Stimulated activated CD4-positive, alpha-beta T cell treated with anti-CD3 and anti-CD28 coated beads, Interleukin-15, amount 100 ng/mL, for 1 hour (primary cell): ENCODE measurements at regions not wholly inside any gene's neighbourhood (a gene's known extent, or its start where the extent isn't known, plus 50 kb on each side); places are given as distances from the start of the nearest gene placed in this dataset.

ENCODE experiments used
- DNase-seq, 2 donors: peaks; one replicate each; pipeline ENCODE4 v3.0.0-alpha.2; 2020; ENCODE audit warnings: low read depth in 1 of 2, low spot score in 1 of 2

- DNase-seq: no peak
Observed at GRCh38 chr18:11553098-11553940, 56.1 kb upstream of the SLC35G4 start.

DNA sequence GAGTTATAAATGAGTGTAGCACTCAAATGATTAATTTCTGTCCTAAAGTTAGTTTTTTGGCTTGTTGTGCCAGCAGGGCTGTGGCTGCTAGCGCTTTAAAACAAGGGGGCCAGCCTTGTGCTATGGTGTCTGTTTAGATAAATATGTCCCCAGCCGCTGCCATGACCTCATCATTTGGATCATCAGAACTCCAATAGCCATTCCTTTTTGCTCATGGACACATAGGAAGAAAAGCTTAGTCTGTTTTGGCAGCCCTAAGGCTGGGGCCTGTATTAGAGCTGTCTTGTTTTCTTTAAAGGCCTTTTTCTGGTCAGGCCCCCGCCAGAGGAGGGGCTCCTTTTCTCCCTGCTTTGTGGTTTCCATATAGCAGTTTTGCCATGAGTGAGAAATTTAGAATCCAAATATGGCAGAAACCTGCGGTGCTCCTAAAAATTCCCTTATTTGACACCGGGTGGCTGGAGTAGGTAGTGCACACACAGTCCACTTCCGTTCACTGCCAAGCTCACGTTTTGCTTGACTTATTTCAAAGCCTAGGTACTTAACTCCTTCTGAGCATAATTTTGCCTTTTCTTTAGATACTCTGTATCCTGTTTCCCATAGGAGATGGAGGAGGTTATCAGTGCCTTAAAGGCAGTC is 60.4 kb upstream of the SLC35G4 start:
- DNase-seq: no peak

GRCh38 chr18:11548396-11548795 is 61.0 kb upstream of the SLC35G4 start:
- DNase-seq: no peak

GRCh38 chr18:11544060-11544633 is 65.2 kb upstream of the SLC35G4 start:
- DNase-seq: no peak

GRCh38 chr18:11541179-11541578 is 68.2 kb upstream of the SLC35G4 start:
- DNase-seq: no peak

DNA sequence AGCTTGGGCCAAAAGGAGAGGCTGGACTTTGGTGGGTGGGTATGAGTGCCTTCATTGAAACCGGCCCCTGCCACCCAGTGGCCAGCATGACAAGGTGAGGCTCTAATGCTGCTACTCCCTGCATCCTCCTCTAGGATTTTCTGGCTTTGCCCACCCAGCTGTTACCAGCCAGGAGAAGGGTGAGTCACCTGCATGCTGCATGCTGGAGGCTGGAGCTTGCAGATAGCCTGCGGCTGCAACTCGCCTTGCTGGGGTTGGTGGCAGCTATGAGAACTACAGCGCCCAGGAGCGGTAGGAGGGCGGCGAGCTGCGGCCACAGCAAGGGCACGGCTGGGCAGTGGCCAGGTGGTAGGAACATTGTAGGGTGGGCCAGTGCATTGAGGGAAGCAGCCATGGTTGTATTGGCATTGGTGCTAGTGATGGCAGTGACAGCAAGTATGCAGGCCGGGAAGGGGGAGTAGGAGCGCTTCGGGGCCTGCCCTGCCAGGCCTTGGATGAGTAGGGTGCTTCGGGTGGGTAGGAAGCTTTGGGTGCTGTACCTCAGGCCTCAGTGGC is 75.4 kb upstream of the SLC35G4 start:
- no peak for DNase-seq

GRCh38 chr18:11533513-11533890 is 75.9 kb upstream of the SLC35G4 start:
- no peak for DNase-seq

GRCh38 chr18:11532758-11533512 is 76.5 kb upstream of the SLC35G4 start:
- DNase-seq: no peak

DNA sequence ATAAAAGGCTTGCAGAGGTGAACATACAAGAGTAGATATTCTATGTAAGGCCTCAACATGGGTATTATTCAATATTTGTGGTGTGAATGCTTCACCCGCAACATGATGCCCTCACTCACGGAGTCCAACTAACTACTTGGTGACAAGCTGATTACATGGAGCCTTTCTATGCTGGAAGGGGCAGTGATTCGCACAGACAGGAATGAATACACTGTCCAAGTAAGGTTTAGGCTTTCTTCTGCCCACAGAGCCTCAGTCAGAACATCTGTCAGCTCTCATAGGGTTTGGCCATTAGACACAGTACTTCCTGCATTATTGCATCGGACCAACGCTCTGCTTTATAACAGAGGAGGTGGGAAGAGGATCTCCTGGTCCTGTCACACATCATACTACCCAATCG is 80.3 kb upstream of the SLC35G4 start:
- DNase-seq: no peak

- no peak for DNase-seq
Observed at GRCh38 chr18:11526675-11527074, 82.7 kb upstream of the SLC35G4 start.

- DNase-seq: no peak
Observed at GRCh38 chr18:11523804-11524203, 85.6 kb upstream of the SLC35G4 start.

GRCh38 chr18:11522992-11523391 is 86.4 kb upstream of the SLC35G4 start:
- no peak for DNase-seq

- no peak for DNase-seq
Observed at GRCh38 chr18:11521853-11522252, 87.5 kb upstream of the SLC35G4 start.

GRCh38 chr18:11520536-11520935 is 88.9 kb upstream of the SLC35G4 start:
- no peak for DNase-seq

- DNase-seq: peak in 1 of 2 donors; percentile 2
Observed at GRCh38 chr18:11518788-11519685, 90.4 kb upstream of the SLC35G4 start.

DNA sequence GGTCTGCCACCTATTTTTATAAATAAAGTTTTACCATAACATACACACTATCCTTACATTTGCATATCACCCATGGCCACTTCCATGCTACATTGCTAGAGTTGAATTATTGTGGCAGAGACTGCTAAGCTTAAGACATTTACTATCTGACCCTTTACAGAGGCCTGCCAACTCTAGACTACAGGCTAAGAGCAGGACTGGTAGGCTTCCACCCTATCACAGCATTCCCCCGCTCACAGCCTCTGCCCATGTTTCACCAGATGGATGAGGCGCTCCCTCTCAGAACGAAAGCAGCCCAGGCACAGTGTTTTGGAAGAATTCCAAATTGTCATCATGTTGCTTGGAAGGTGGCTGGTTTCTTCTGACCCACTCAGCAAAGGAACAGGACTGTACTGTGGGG is 91.7 kb upstream of the SLC35G4 start:
- no peak for DNase-seq

- no peak for DNase-seq
Observed at GRCh38 chr18:11516751-11517503, 92.5 kb upstream of the SLC35G4 start.

DNA sequence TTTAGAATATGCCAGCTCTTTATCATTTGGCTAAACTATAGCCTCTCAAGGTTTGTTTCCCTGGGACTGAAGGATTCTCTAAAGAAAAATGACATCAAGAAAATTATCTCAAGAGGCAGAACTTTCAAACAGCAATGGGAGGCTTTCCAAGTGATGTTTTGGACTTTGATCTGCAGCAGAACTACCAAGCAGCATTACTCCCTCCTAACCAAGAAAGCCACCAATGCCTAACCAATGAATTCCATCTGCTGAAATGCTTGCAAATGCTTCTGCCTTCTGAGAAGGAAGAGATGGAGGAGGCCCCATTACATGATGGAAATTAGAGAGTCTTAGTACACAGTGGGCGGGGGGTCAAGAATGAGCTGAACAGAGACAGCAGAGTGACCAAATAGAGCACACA is 95.1 kb upstream of the SLC35G4 start:
- DNase-seq: no peak
